Testis (tissue), 2 donors: ENCODE measurements at regions not wholly inside any gene's neighbourhood (a gene's known extent, or its start where the extent isn't known, plus 50 kb on each side); places are given as distances from the start of the nearest gene placed in this dataset.

Experiments used
- CTCF ChIP-seq, 3 experiments: fragments of 450-650 bp in 2 of 3; fragments of 200-600 bp in 1 of 3; sonication (generic) in 1 of 3; IDR thresholded peaks; one replicate each; pipeline ENCODE4 v1.5.1; 2016 to 2019; ENCODE audit warnings: antibody characterized with exemption in 3 of 3, mild to moderate bottlenecking in 2 of 3, moderate library complexity in 1 of 3
- POLR2A ChIP-seq: fragments of 450-650 bp; IDR thresholded peaks from one replicate; pipeline ENCODE4 v1.6.1; 2017; ENCODE audit warnings: antibody characterized with exemption, mild to moderate bottlenecking, moderate library complexity

GRCh38 chr14:55767286-55767685, 187.3 kb downstream of the KTN1 start:
- TF ChIP-seq CTCF (IDR thresholded peaks at IDR 0.05) (no peak), POLR2A (no peak)
